K562 (cell line): ENCODE measurements at regions not wholly inside any gene's neighbourhood (a gene's known extent, or its start where the extent isn't known, plus 50 kb on each side); places are given as distances from the start of the nearest gene placed in this dataset.

Experiments used
- CC2D1A ChIP-seq: fragments of 450-650 bp; IDR thresholded peaks from 2 replicates; pipeline ENCODE4 v1.6.1; 2017; ENCODE audit warnings: mild to moderate bottlenecking
- STAT5B ChIP-seq: fragments of 250-450 bp; sonication (Bioruptor Pico); IDR thresholded peaks from 2 replicates; pipeline ENCODE4 v1.8.0; 2021; ENCODE audit warnings: mild to moderate bottlenecking, inconsistent platforms
- YY1 ChIP-seq, 3 experiments: IDR thresholded peaks; 2 replicates each; pipeline ENCODE4 v1.6.1; 2011; ENCODE audit warnings: low read length in 2 of 3, mild to moderate bottlenecking in 2 of 3, moderate library complexity in 2 of 3, borderline replicate concordance in 1 of 3, control low read depth in 1 of 3, low read depth in 1 of 3; ENCODE audit not compliant: insufficient read depth in 3 of 3, insufficient replicate concordance in 2 of 3, control insufficient read depth in 1 of 3, insufficient read length in 1 of 3; ENCODE audit errors: extremely low read depth in 1 of 3
- TF ChIP-seq, protein P1 (sequence below), 3 experiments: IDR thresholded peaks in 2 of 3; conservative IDR thresholded peaks in 1 of 3; 2 replicates each; pipeline ENCODE4 v1.5.1; 2011 to 2012; ENCODE audit warnings: low read length in 3 of 3, mild to moderate bottlenecking in 3 of 3, control low read depth in 2 of 3, improper control_type of control experiment in 1 of 3, inconsistent platforms in 1 of 3, low read depth in 1 of 3, mixed read lengths in 1 of 3, moderate library complexity in 1 of 3; ENCODE audit not compliant: insufficient read depth in 2 of 3
- TF ChIP-seq, protein P2 (sequence below): fragments of 450-650 bp; IDR thresholded peaks from 2 replicates; pipeline ENCODE4 v1.7.1; 2018; ENCODE audit warnings: mild to moderate bottlenecking, low read depth; ENCODE audit not compliant: partially characterized antibody

DNA sequence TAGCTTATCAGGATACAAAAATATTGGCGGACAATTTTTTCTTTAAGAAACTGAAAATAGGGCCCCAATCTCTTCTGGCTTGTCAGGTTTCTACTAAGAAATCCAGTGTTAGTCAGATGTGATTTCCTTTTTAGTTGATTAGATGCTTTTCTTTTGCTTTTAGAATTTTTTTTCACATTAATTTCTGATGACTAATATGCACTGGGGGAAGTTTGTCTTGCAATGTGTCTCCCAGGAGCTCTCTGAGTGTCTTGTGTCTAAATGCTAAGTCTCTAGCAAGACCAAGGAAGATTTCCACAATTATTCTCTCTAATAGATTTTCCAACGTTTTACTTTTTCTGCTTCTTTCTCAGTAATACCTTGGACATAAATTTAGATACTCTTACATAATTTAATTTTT, 559.8 kb upstream of the TYRP1 start:
- TF ChIP-seq YY1 (IDR thresholded peaks at IDR 0.05; ENCODE audit: borderline replicate concordance in 1 of 3, control insufficient read depth in 1 of 3, extremely low read depth in 1 of 3, insufficient read depth in 3 of 3, insufficient read length in 1 of 3, insufficient replicate concordance in 2 of 3, low read depth in 1 of 3, low read length in 2 of 3), result no peak
- no peak for TF ChIP-seq STAT5B
- TF ChIP-seq, protein P1, sequence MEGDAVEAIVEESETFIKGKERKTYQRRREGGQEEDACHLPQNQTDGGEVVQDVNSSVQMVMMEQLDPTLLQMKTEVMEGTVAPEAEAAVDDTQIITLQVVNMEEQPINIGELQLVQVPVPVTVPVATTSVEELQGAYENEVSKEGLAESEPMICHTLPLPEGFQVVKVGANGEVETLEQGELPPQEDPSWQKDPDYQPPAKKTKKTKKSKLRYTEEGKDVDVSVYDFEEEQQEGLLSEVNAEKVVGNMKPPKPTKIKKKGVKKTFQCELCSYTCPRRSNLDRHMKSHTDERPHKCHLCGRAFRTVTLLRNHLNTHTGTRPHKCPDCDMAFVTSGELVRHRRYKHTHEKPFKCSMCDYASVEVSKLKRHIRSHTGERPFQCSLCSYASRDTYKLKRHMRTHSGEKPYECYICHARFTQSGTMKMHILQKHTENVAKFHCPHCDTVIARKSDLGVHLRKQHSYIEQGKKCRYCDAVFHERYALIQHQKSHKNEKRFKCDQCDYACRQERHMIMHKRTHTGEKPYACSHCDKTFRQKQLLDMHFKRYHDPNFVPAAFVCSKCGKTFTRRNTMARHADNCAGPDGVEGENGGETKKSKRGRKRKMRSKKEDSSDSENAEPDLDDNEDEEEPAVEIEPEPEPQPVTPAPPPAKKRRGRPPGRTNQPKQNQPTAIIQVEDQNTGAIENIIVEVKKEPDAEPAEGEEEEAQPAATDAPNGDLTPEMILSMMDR (IDR thresholded peaks at IDR 0.05 in 2 of 3, conservative IDR thresholded peaks at IDR 0.05 in 1 of 3; ENCODE audit: insufficient read depth in 2 of 3, low read depth in 1 of 3, low read length in 3 of 3), result no peak
- TF ChIP-seq, protein P2, sequence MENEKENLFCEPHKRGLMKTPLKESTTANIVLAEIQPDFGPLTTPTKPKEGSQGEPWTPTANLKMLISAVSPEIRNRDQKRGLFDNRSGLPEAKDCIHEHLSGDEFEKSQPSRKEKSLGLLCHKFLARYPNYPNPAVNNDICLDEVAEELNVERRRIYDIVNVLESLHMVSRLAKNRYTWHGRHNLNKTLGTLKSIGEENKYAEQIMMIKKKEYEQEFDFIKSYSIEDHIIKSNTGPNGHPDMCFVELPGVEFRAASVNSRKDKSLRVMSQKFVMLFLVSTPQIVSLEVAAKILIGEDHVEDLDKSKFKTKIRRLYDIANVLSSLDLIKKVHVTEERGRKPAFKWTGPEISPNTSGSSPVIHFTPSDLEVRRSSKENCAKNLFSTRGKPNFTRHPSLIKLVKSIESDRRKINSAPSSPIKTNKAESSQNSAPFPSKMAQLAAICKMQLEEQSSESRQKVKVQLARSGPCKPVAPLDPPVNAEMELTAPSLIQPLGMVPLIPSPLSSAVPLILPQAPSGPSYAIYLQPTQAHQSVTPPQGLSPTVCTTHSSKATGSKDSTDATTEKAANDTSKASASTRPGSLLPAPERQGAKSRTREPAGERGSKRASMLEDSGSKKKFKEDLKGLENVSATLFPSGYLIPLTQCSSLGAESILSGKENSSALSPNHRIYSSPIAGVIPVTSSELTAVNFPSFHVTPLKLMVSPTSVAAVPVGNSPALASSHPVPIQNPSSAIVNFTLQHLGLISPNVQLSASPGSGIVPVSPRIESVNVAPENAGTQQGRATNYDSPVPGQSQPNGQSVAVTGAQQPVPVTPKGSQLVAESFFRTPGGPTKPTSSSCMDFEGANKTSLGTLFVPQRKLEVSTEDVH, result no peak
- no peak for TF ChIP-seq CC2D1A
